Endodermal cell (in vitro differentiated cells): ENCODE measurements at regions not wholly inside any gene's neighbourhood (a gene's known extent, or its start where the extent isn't known, plus 50 kb on each side); places are given as distances from the start of the nearest gene placed in this dataset.
"Not testable (repeated sequence)": the region's sequence is repeated elsewhere in the genome, so short reads cannot be mapped to it uniquely, and the experiment has no call there.

Experiments used
- DNase-seq: peaks from one replicate; pipeline ENCODE4 v3.0.0-alpha.2; 2017
- H3K27ac ChIP-seq: 2 replicates; pipeline ENCODE4 v1.5.1; 2013; ENCODE audit warnings: mild to moderate bottlenecking, low read depth, low read length, moderate library complexity
- H3K27me3 ChIP-seq: 2 replicates; pipeline ENCODE4 v1.6.1; 2013; ENCODE audit warnings: mild to moderate bottlenecking, low read length, moderate library complexity; ENCODE audit not compliant: insufficient read depth, control insufficient read depth, poor library complexity, severe bottlenecking
- H3K36me3 ChIP-seq: 2 replicates; pipeline ENCODE4 v1.7.0; 2013; ENCODE audit warnings: mild to moderate bottlenecking, low read length, moderate library complexity; ENCODE audit not compliant: control insufficient read depth, insufficient read depth
- H3K4me1 ChIP-seq: one replicate; pipeline ENCODE4 v1.7.0; 2013; ENCODE audit warnings: low read length; ENCODE audit not compliant: control insufficient read depth, insufficient read depth
- H3K4me3 ChIP-seq: 2 replicates; pipeline ENCODE4 v1.5.1; 2013; ENCODE audit warnings: mild to moderate bottlenecking, low read length, moderate library complexity
- H3K9ac ChIP-seq: 2 replicates; pipeline ENCODE4 v1.6.1; 2013; ENCODE audit warnings: mild to moderate bottlenecking, low read length, moderate library complexity; ENCODE audit not compliant: poor library complexity, severe bottlenecking; ENCODE audit errors: extremely low read depth
- H3K9me3 ChIP-seq: 2 replicates; pipeline ENCODE4 v1.6.1; 2013; ENCODE audit warnings: mild to moderate bottlenecking, low read length, moderate library complexity; ENCODE audit not compliant: control insufficient read depth
- H3K27ac Mint-ChIP-seq: 2 replicates; pipeline ENCODE4 v1.8.0; 2020; ENCODE audit warnings: mixed read lengths
- H3K27me3 Mint-ChIP-seq: 2 replicates; pipeline ENCODE4 v1.8.0; 2021; ENCODE audit warnings: mild to moderate bottlenecking, mixed read lengths; ENCODE audit not compliant: insufficient read depth
- H3K36me3 Mint-ChIP-seq: 2 replicates; pipeline ENCODE4 v1.8.0; 2020; ENCODE audit warnings: low read depth, mixed read lengths
- H3K4me1 Mint-ChIP-seq: 2 replicates; pipeline ENCODE4 v1.8.0; 2020; ENCODE audit warnings: mixed read lengths
- H3K4me3 Mint-ChIP-seq: 2 replicates; pipeline ENCODE4 v1.8.0; 2020; ENCODE audit warnings: mild to moderate bottlenecking, moderate library complexity, mixed read lengths
- H3K9me3 Mint-ChIP-seq: 2 replicates; pipeline ENCODE4 v1.8.0; 2020; ENCODE audit warnings: mild to moderate bottlenecking, mixed read lengths
- WGBS, 2 experiments: methylation state at CpG; one replicate each; pipeline versions ENCODE4 v1.1.5 to v1.1.7; 2013; ENCODE audit warnings: missing lambda C conversion rate in 2 of 2, mixed read lengths in 1 of 2; ENCODE audit not compliant: insufficient coverage in 1 of 2, insufficient read length in 1 of 2; 5-methylcytosine and 5-hydroxymethylcytosine counted together
- TF ChIP-seq, protein P1 (sequence below): fragments of 200-600 bp; sonication (generic); conservative IDR thresholded peaks from 2 replicates; pipeline ENCODE4 v1.5.0; 2021; ENCODE audit warnings: antibody characterized with exemption, mild to moderate bottlenecking

- Histone ChIP-seq H3K9me3 (no peaks in the 10 kb centered on the region), H3K9ac (no peak overlapping the region), H3K27me3 (no peaks in the 10 kb centered on the region), H3K4me3 (no peak overlapping the region), H3K27ac (no peak overlapping the region), H3K4me1 (no peaks in the 10 kb centered on the region), H3K36me3 (no peaks in the 10 kb centered on the region)
- TF ChIP-seq, protein P1, sequence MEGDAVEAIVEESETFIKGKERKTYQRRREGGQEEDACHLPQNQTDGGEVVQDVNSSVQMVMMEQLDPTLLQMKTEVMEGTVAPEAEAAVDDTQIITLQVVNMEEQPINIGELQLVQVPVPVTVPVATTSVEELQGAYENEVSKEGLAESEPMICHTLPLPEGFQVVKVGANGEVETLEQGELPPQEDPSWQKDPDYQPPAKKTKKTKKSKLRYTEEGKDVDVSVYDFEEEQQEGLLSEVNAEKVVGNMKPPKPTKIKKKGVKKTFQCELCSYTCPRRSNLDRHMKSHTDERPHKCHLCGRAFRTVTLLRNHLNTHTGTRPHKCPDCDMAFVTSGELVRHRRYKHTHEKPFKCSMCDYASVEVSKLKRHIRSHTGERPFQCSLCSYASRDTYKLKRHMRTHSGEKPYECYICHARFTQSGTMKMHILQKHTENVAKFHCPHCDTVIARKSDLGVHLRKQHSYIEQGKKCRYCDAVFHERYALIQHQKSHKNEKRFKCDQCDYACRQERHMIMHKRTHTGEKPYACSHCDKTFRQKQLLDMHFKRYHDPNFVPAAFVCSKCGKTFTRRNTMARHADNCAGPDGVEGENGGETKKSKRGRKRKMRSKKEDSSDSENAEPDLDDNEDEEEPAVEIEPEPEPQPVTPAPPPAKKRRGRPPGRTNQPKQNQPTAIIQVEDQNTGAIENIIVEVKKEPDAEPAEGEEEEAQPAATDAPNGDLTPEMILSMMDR, result no peak
- no peaks in the 10 kb centered on the region for H3K4me1 Mint-ChIP-seq
- 95 to 100% methylated on average over 6 to 8 of the region's 8 CpGs for WGBS, 2 experiments
- DNase-seq, result no peak
- H3K9me3 Mint-ChIP-seq, result peaks cover 23% of the 10 kb centered on the region
- no peak overlapping the region for H3K4me3 Mint-ChIP-seq
- H3K27me3 Mint-ChIP-seq, result no peaks in the 10 kb centered on the region
- peaks cover 6% of the 10 kb centered on the region for H3K36me3 Mint-ChIP-seq
- H3K27ac Mint-ChIP-seq, result no peak overlapping the region
Observed at GRCh38 chr6:80411486-80411885, 305.0 kb downstream of the BCKDHB start.

- not testable (repeated sequence) for H3K9ac ChIP-seq, H3K4me1 ChIP-seq, H3K36me3 Mint-ChIP-seq, H3K27me3 ChIP-seq, H3K27ac Mint-ChIP-seq, H3K4me1 Mint-ChIP-seq, H3K27me3 Mint-ChIP-seq, DNase-seq, H3K4me3 Mint-ChIP-seq, H3K27ac ChIP-seq, H3K4me3 ChIP-seq, H3K36me3 ChIP-seq
- peaks cover 31% of the 10 kb centered on the region for H3K9me3 Mint-ChIP-seq
- H3K9me3 ChIP-seq, result peaks cover 10% of the 10 kb centered on the region
- 98 to 100% methylated on average over 1 to 2 of the region's 2 CpGs for WGBS, 2 experiments
Observed at GRCh38 chr6:80407976-80408375, 301.5 kb downstream of the BCKDHB start.

GRCh38 chr6:80404889-80405288, 298.4 kb downstream of the BCKDHB start:
- H3K27ac Mint-ChIP-seq, result no peak overlapping the region
- no peaks in the 10 kb centered on the region for H3K27me3 Mint-ChIP-seq
- peaks cover 5% of the 10 kb centered on the region for H3K4me1 Mint-ChIP-seq
- no peak overlapping the region for H3K4me3 Mint-ChIP-seq
- Histone ChIP-seq H3K36me3 (no peaks in the 10 kb centered on the region), H3K27ac (no peak overlapping the region), H3K4me3 (no peak overlapping the region), H3K4me1 (no peaks in the 10 kb centered on the region), H3K27me3 (no peaks in the 10 kb centered on the region), H3K9ac (no peak overlapping the region), H3K9me3 (peaks cover 10% of the 10 kb centered on the region)
- H3K9me3 Mint-ChIP-seq, result peaks cover 28% of the 10 kb centered on the region
- peaks cover 7% of the 10 kb centered on the region for H3K36me3 Mint-ChIP-seq
- no peak for DNase-seq
- TF ChIP-seq, protein P1, result no peak
- WGBS, 2 experiments, result 94 to 100% methylated on average over 1 of the region's 1 CpG

DNA sequence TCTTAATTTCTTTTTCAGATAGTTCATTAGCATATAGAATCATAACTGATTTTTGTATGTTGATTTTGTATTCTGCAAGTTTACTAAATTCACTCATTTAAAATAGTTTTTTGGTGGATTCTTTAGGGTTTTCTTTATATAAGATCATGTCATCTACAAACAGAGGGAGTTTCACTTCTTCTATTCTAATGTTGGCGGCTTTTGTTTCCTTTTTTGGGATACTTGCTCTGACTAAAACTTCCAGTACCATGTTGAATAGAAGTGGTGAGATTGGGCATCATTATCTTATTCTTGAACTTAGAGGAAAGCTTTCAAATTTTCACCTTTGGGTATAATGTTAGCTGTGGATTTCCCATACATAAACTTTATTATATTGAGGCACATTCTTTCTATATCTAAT, 296.9 kb downstream of the BCKDHB start:
- Histone ChIP-seq H3K9me3 (peaks cover 14% of the 10 kb centered on the region), H3K36me3 (no peaks in the 10 kb centered on the region), H3K27me3 (no peaks in the 10 kb centered on the region), H3K9ac (no peak overlapping the region), H3K4me3 (no peak overlapping the region), H3K27ac (no peak overlapping the region), H3K4me1 (no peaks in the 10 kb centered on the region)
- TF ChIP-seq, protein P1, result no peak
- Mint-ChIP-seq H3K27ac (no peak overlapping the region), H3K4me1 (peaks cover 5% of the 10 kb centered on the region), H3K9me3 (peaks cover 36% of the 10 kb centered on the region), H3K4me3 (no peak overlapping the region), H3K27me3 (no peaks in the 10 kb centered on the region), H3K36me3 (peaks cover 7% of the 10 kb centered on the region)
- DNase-seq, result no peak
- WGBS, 2 experiments, result 100% methylated on average over 1 of the region's 1 CpG; no CpG with 5 or more reads in 1 of the 2 experiments
